GM19238 (cell line): ENCODE measurements at regions not wholly inside any gene's neighbourhood (a gene's known extent, or its start where the extent isn't known, plus 50 kb on each side); places are given as distances from the start of the nearest gene placed in this dataset.
"Not testable (repeated sequence)": the region's sequence is repeated elsewhere in the genome, so short reads cannot be mapped to it uniquely, and the experiment has no call there.

ENCODE experiments used
- DNase-seq: peaks from one replicate; pipeline ENCODE4 v3.0.0; 2011; ENCODE audit warnings: low spot score; ENCODE audit not compliant: insufficient read length

DNA sequence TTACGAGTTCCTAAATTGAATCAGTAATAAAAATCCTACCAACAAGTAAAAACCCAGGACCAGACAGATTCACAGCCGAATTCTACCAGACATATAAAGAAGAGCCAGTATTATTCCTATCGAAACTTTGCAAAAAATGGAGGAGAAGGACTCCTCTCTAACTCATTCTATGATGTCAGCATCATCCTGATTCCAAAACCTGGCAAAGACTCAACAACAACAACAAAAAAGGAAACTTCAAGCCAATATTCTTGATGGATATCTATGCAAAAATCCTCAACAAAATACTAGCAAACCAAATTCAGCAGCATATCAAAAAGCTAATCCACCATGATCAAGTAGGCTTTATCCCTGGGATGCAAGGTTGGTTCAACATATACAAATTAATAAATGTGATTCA is 84.6 kb upstream of the ADRB2 start:
- not testable (repeated sequence) for DNase-seq

DNA sequence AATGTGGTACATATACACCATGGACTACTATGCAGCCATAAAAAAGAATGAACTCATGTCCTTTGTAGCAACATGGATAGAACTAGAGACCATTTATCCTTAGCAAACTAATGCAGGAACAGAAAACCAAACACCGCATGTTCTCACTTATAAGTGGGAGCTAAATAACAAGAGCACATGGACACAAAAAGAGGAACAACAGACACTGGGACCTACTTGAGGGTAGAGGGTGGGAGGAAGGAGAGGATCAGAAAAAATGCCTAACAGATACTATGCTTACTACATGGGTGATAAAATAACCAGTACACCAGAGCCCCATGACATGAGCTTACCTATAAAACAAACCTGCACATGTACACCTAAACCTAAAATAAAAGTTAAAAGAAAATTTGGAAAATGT is 82.0 kb upstream of the ADRB2 start:
- DNase-seq: not testable (repeated sequence)

DNA sequence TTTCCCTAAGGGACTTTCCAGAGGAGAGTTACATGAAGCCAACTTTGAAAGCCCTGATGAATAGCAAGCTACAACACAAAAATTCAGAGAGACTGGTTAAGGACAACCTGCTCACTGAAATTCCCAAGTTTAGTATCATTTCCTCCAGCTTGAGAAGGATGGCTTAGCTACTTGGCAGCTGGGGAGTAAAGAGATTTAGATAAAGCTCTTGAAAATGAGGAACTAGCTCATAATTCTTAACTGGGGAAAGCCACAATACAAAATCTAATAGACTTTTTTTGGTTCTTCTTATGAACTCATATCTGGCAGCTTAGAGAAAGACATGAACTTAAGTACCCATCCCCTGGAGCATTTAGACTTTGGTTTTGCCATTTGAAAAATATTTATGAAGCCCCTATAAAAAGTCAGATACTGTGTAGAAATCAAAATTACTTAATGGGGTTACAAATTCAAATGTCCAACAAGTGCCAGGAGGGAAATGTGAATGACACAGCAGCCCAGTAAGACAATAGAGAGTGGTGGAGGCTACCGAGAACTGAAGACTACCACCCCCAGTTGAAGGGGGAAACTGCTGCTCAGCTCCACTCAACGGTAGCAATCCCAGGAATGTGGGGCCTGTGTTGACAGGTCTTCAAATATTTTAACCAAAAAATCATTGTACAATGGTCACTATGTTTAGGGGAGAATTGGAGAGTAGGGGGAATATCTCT is 79.4 kb upstream of the ADRB2 start:
- DNase-seq: no peak

GRCh38 chr5:148747536-148747906 is 78.9 kb upstream of the ADRB2 start:
- DNase-seq: no peak

DNA sequence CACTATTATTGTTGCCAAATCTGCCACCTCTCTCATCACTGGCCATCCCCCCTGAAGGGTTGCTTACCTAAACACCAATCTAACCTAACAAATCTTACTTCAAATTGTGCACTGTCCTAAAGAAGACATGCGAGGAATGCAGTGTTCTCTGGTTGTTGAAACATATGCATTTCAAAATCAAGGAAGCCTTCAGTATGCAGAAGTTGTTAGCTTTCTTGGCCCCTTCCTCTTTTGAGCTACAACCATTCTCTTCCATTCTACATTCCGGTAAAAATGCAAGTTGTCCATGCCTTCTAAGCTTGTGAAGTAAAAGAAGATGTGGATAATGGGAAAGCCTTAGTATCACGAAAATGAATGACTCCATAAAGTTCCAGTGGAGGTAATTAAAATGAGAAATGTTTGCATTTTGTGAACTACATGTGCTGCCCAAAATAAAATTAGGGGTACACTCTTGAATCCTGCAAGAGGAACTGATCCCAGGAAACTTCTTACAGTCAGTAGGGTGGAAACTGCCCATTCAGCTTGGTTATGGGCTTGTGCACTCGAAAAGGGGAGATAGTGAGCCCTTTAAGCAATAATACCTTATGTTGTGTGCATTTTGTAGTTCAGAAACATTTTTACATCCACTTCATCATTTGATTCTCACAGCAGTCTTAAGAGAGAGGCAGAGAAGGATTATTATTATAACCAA is 77.6 kb upstream of the ADRB2 start:
- DNase-seq: no peak

DNA sequence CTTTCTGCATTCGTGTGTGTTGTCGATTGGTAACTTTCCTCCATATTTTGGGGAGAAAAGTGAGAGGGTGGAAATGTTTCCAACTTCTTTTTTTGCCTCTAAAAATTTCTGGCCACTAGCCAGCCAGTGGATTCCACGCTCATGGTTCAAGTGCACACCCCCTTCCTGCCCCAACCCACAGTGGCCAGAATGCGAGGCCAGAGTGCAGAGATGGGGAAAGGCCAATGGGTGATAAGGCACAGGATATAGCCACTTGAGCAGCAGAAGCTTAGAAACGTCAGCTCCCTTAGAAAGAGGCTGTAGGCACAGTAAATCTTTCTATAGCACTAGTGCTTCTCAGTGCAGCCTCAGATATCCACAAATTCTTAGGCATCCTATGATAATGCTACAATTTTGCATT is 75.8 kb upstream of the ADRB2 start:
- no peak for DNase-seq

GRCh38 chr5:148751025-148751424 is 75.4 kb upstream of the ADRB2 start:
- DNase-seq: no peak

DNA sequence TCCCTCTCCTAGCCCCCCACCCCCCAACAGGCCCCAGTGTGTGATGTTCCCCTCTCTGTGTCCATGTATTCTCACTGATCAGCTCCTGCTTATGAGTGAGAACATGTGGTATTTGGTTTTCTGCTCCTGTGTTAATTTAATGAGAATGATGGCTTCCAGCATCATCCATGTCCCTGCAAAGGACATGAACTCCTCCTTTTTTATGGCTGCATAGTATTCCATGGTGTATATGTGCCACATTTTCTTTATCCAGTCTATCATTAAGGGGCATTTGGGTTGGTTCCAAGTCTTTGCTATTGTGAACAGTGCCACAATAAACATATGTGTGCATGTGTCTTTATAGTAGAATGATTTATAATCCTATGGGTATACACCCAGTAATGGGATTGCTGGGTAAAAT is 74.0 kb upstream of the ADRB2 start:
- not testable (repeated sequence) for DNase-seq

- no peak for DNase-seq
Measured at GRCh38 chr5:148759101-148759500, 67.3 kb upstream of the ADRB2 start.

GRCh38 chr5:148760945-148761638 is 65.3 kb upstream of the ADRB2 start:
- DNase-seq: peak; percentile 31

GRCh38 chr5:148763996-148764395 is 62.4 kb upstream of the ADRB2 start:
- DNase-seq: no peak

DNA sequence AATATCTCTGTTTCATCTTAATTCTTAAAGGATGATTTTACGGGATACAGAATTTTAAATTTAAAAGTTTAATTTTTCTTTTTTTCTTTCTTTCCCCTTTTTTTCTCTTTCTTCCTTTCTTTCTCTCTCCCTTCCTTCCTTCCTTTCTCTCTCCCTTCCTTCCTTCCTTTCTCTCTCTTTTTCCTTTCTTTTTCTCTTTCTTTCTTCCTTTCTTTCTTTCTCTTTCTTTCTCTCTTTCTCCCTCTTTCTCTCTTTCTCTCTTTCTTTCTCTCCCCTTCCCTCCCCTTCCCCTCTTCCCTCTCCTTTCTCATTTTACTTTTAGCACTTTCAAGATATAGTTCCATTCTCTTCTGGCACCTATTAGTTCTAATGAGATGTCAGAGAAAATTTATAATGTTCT is 61.4 kb upstream of the ADRB2 start:
- no peak for DNase-seq

DNA sequence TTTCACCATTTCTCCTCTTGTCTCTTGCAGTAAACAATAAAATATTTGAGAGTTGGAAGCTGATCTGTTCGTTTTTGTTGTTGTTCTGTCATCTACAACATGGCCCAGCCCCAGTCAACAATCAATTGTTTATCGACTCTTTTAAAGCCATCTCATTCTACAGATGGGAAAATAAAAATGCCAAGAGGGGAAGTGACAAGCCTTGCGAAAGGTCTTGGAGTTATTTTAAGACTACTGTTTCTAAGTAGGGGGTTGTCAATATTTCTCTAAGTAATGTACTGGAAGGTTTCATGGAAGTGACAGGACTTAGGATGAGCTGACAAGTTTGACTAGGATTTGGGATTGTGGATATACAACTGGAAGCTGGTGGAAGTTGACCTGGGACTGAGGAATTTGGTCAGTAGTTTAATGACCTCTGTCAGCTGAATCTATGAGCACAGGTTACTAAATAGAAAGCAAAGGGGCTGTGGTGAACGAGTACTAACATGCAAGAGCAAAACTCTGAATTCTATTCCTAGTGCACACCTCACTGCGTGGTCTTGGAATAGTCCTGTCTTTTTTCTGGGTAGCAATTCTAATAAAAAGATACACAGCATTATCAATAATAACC is 57.5 kb upstream of the ADRB2 start:
- no peak for DNase-seq

- no peak for DNase-seq
Measured at GRCh38 chr5:148769941-148770340, 56.5 kb upstream of the ADRB2 start.

DNA sequence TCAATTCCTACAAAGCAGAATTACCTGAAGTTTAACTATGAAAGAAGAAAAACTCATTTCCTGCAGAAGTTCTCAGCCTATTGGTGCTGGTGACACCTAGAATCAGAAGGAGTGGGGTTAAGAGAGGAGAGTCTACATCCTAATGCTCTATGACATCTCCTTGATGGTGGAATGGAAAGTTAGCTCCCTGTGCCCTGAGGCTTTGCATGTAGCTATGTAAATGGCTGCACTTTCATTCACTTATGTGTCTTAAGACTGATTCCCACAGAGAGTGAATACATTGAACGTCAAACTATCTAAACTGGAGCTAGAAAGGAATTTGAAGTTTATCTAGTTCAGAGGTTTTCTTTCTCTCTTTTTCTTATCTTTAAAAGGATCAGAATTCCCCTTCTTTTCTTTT is 52.1 kb upstream of the ADRB2 start:
- no peak for DNase-seq

DNA sequence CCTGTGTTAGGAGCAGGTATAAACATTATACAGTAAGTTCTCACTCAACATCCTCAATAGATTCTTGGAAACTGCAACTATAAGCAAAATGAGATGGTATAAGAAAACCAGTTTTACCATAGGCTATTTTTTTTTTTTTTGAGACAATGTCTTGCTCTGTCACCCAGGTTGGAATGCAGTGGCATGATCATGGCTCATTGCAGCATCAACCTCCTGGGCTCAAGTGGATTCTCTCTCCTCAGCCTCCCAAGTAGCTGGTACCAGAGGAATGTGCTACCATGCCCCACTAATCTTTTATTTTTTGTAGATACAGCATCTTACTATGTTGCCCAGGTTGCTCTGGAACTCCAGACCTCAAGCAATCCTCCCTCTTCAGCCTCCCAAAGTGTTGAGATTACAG is 50.1 kb upstream of the ADRB2 start:
- DNase-seq: no peak
